Chondrocyte (in vitro differentiated cells): ENCODE measurements at regions not wholly inside any gene's neighbourhood (a gene's known extent, or its start where the extent isn't known, plus 50 kb on each side); places are given as distances from the start of the nearest gene placed in this dataset.

Source experiments
- DNase-seq: peaks from one replicate; pipeline ENCODE4 v3.0.0; 2021; ENCODE audit warnings: mixed read lengths, low spot score
- H3K27ac Mint-ChIP-seq: one replicate; pipeline ENCODE4 v1.8.0; 2021; ENCODE audit warnings: mild to moderate bottlenecking, moderate library complexity, mixed read lengths; ENCODE audit not compliant: unreplicated experiment
- H3K27me3 Mint-ChIP-seq: 2 replicates; pipeline ENCODE4 v1.8.0; 2021; ENCODE audit warnings: low read depth, mixed read lengths
- H3K36me3 Mint-ChIP-seq: 2 replicates; pipeline ENCODE4 v1.8.0; 2021; ENCODE audit warnings: low read depth, mixed read lengths
- H3K4me1 Mint-ChIP-seq: 2 replicates; pipeline ENCODE4 v1.8.0; 2021; ENCODE audit warnings: low read depth, mild to moderate bottlenecking, mixed read lengths
- H3K4me3 Mint-ChIP-seq: one replicate; pipeline ENCODE4 v1.8.0; 2021; ENCODE audit warnings: mild to moderate bottlenecking, moderate library complexity, mixed read lengths; ENCODE audit not compliant: unreplicated experiment
- H3K9me3 Mint-ChIP-seq: 2 replicates; pipeline ENCODE4 v1.8.0; 2021; ENCODE audit warnings: low read depth, mixed read lengths
- CTCF ChIP-seq: fragments of 200-600 bp; sonication (generic); IDR thresholded peaks from 2 replicates; pipeline ENCODE4 v1.5.0; 2021; ENCODE audit warnings: antibody characterized with exemption, mild to moderate bottlenecking, moderate library complexity

DNA sequence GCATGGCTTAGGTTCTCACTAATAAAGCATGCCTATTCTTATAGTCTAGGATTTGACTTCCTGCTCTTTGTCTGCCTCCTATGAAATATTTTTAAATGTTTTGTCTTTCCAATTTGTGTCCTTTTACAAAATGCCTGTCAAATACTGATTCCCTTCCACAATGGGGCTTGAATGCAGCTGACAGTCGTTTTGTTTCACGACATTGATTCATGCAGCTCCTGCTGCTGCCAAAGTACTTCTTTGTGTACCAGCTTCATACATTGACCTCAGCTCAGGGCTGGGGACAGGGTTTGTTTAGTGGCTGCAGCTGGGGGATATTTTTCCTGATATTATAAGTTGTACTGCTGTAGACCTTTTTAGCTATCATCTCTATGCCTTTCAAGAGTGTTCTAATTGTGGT lies 371.9 kb upstream of the CHRM2 start:
- Mint-ChIP-seq H3K36me3 (no peaks in the 10 kb centered on the region), H3K9me3 (no peaks in the 10 kb centered on the region), H3K27ac (no peak overlapping the region), H3K4me1 (peaks cover under 1% of the 10 kb centered on the region), H3K4me3 (no peak overlapping the region), H3K27me3 (peaks cover 4% of the 10 kb centered on the region)
- no peak for TF ChIP-seq CTCF
- DNase-seq: no peak

DNA sequence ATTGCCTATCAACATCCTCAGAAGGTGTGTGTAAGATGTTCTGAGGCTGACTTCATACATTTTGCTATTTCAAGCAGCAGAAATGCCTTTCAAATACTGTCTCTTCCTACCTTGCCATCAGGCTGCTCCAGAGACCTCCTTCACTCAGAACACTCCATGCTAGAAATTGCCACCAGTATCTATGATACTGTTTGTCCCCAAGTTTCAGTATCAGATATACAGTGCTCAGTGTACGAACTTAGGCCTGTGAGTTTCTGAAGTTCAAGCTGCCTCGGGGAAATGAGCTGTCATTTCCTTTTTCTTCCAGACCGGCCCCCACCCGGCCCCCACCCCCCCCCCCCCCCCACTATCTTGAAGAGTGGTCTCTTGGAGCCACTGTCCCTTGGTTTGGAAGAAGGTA lies 373.4 kb upstream of the CHRM2 start:
- no peak overlapping the region for H3K4me3 Mint-ChIP-seq
- TF ChIP-seq CTCF: no peak
- no peaks in the 10 kb centered on the region for H3K36me3 Mint-ChIP-seq
- no peak overlapping the region for H3K27ac Mint-ChIP-seq
- no peaks in the 10 kb centered on the region for H3K4me1 Mint-ChIP-seq
- no peaks in the 10 kb centered on the region for H3K9me3 Mint-ChIP-seq
- DNase-seq: no peak
- peaks cover 4% of the 10 kb centered on the region for H3K27me3 Mint-ChIP-seq

DNA sequence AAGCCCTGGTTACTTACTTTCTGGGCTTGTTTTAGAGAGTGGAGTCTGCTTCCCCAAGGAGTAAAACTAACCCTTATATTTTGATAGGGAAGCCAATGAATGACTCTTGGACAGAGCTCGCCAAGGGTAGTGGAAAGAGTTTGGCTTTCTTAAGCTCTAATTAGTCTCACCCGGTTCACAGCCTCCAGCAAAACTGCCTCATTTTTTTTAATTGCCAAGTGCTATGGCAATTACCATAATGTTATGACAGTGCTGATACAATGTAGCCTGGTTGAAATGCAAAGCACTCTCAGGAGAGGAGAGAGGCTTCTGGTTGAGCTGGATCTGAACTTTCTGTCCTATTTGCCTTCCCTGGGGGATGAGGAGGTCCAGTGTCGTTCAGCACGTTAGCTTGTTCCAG lies 376.1 kb upstream of the CHRM2 start:
- Mint-ChIP-seq H3K36me3 (no peaks in the 10 kb centered on the region), H3K27ac (no peak overlapping the region), H3K9me3 (no peaks in the 10 kb centered on the region), H3K27me3 (peaks cover 4% of the 10 kb centered on the region), H3K4me3 (no peak overlapping the region), H3K4me1 (no peaks in the 10 kb centered on the region)
- no peak for DNase-seq
- TF ChIP-seq CTCF: no peak

DNA sequence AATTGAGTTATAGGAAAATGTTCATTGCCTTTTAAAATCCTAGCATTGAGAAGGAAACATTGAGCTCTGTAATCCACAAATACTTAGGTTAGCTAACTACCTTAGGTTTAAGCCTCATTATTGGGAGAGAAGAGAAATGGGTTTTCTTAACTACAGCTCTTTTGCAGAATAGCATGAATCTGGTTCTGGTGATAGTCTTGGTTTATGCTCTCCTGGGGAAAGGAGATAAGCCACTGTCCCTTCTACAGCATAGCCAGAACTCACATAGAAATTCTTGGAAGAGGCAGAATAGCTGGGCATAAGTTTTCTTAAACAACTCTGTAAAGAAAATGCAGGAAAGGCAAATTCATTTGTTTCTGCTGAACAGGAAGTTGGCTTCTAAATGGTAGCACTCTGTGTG lies 378.6 kb upstream of the CHRM2 start:
- H3K36me3 Mint-ChIP-seq: no peaks in the 10 kb centered on the region
- H3K9me3 Mint-ChIP-seq: no peaks in the 10 kb centered on the region
- DNase-seq: no peak
- TF ChIP-seq CTCF: no peak
- H3K27ac Mint-ChIP-seq: no peak overlapping the region
- peaks cover 4% of the 10 kb centered on the region for H3K27me3 Mint-ChIP-seq
- H3K4me3 Mint-ChIP-seq: no peak overlapping the region
- H3K4me1 Mint-ChIP-seq: no peaks in the 10 kb centered on the region

- Mint-ChIP-seq H3K4me3 (no peak overlapping the region), H3K36me3 (no peaks in the 10 kb centered on the region), H3K4me1 (no peaks in the 10 kb centered on the region), H3K27me3 (no peaks in the 10 kb centered on the region), H3K27ac (no peak overlapping the region), H3K9me3 (no peaks in the 10 kb centered on the region)
- TF ChIP-seq CTCF: no peak
- DNase-seq: no peak
These were observed 387.6 kb upstream of the CHRM2 start for GRCh38 chr7:136480901-136481300.
